HG02571 (cell line): ENCODE measurements at regions not wholly inside any gene's neighbourhood (a gene's known extent, or its start where the extent isn't known, plus 50 kb on each side); places are given as distances from the start of the nearest gene placed in this dataset.

Experiments
- ATAC-seq: cut with Tn5 transposase; IDR thresholded peaks from one replicate; pipeline ENCODE4 v1.9.1; 2021; ENCODE audit warnings: mild to moderate bottlenecking, moderate library complexity; ENCODE audit not compliant: unreplicated experiment

GRCh38 chr17:15112846-15113617, 152.1 kb downstream of the PMP22 start:
- no peak for ATAC-seq

- no peak for ATAC-seq
These were observed 155.5 kb downstream of the PMP22 start for GRCh38 chr17:15109608-15110007.

GRCh38 chr17:15108992-15109391, 156.1 kb downstream of the PMP22 start:
- no peak for ATAC-seq

GRCh38 chr17:15106540-15106939, 158.6 kb downstream of the PMP22 start:
- ATAC-seq: no peak

GRCh38 chr17:15103785-15104184, 161.3 kb downstream of the PMP22 start:
- no peak for ATAC-seq

GRCh38 chr17:15101175-15101574, 164.0 kb downstream of the PMP22 start:
- ATAC-seq: no peak

GRCh38 chr17:15096511-15096910, 168.6 kb downstream of the PMP22 start:
- ATAC-seq: no peak

GRCh38 chr17:15095935-15096334, 169.2 kb downstream of the PMP22 start:
- no peak for ATAC-seq

- ATAC-seq: no peak
These were observed 172.4 kb downstream of the PMP22 start for GRCh38 chr17:15092762-15093161.

GRCh38 chr17:15092261-15092660, 172.9 kb downstream of the PMP22 start:
- no peak for ATAC-seq

GRCh38 chr17:15091825-15092224, 173.3 kb downstream of the PMP22 start:
- no peak for ATAC-seq

- ATAC-seq: no peak
These were observed 174.6 kb downstream of the PMP22 start for GRCh38 chr17:15090533-15090932.

GRCh38 chr17:15087946-15088345, 177.2 kb downstream of the PMP22 start:
- no peak for ATAC-seq

- no peak for ATAC-seq
These were observed 178.3 kb downstream of the PMP22 start for GRCh38 chr17:15086776-15087295.

GRCh38 chr17:15085890-15086677, 179.0 kb downstream of the PMP22 start:
- ATAC-seq: no peak

- ATAC-seq: no peak
These were observed 181.9 kb downstream of the PMP22 start for GRCh38 chr17:15083225-15083624.

- ATAC-seq: no peak
These were observed 184.1 kb downstream of the PMP22 start for GRCh38 chr17:15081008-15081407.

GRCh38 chr17:15078570-15078969, 186.6 kb downstream of the PMP22 start:
- no peak for ATAC-seq

GRCh38 chr17:15076991-15077663, 188.0 kb downstream of the PMP22 start:
- no peak for ATAC-seq

GRCh38 chr17:15051933-15052332, 213.2 kb downstream of the PMP22 start:
- no peak for ATAC-seq

- ATAC-seq: no peak
These were observed 215.3 kb downstream of the PMP22 start for GRCh38 chr17:15049795-15050160.
